Activated T-cell treated with anti-CD3 and anti-CD28 coated beads, Interleukin-2, amount 50 U/mL, for 4 hours (primary cell): ENCODE measurements at regions not wholly inside any gene's neighbourhood (a gene's known extent, or its start where the extent isn't known, plus 50 kb on each side); places are given as distances from the start of the nearest gene placed in this dataset.

Experiments used
- ATAC-seq, 2 donors: fragments of 200-7000 bp; cut with Tn5 transposase; one replicate each; pipeline ENCODE4 v1.10.0; 2021
- DNase-seq: peaks from one replicate; pipeline ENCODE4 v3.0.0-alpha.2; 2020
- H3K27me3 Mint-ChIP-seq: one replicate; pipeline ENCODE4 v1.8.0; 2021; ENCODE audit warnings: low read depth, mixed read lengths
- H3K36me3 Mint-ChIP-seq: one replicate; pipeline ENCODE4 v1.8.0; 2022; ENCODE audit warnings: mixed read lengths; ENCODE audit not compliant: insufficient read depth
- H3K4me1 Mint-ChIP-seq: one replicate; pipeline ENCODE4 v1.8.0; 2021; ENCODE audit warnings: low read depth, mixed read lengths
- H3K4me3 Mint-ChIP-seq: one replicate; pipeline ENCODE4 v1.8.0; 2021; ENCODE audit warnings: mild to moderate bottlenecking, moderate library complexity, mixed read lengths
- H3K9me3 Mint-ChIP-seq: one replicate; pipeline ENCODE4 v1.8.0; 2021; ENCODE audit warnings: mixed read lengths

- Mint-ChIP-seq H3K4me1 (no peaks in the 10 kb centered on the region), H3K4me3 (no peak overlapping the region), H3K27me3 (no peaks in the 10 kb centered on the region), H3K9me3 (peaks cover 6% of the 10 kb centered on the region), H3K36me3 (no peaks in the 10 kb centered on the region)
- DNase-seq (no peak), ATAC-seq (no peak)
These were observed 235.2 kb upstream of the PIK3C3 start for GRCh38 chr18:41719808-41720207.

- ATAC-seq, result no peak
- Mint-ChIP-seq H3K27me3 (no peaks in the 10 kb centered on the region), H3K4me3 (no peak overlapping the region), H3K36me3 (no peaks in the 10 kb centered on the region), H3K4me1 (no peaks in the 10 kb centered on the region), H3K9me3 (peaks cover 6% of the 10 kb centered on the region)
- no peak for DNase-seq
These were observed 240.2 kb upstream of the PIK3C3 start for GRCh38 chr18:41714872-41715271.

DNA sequence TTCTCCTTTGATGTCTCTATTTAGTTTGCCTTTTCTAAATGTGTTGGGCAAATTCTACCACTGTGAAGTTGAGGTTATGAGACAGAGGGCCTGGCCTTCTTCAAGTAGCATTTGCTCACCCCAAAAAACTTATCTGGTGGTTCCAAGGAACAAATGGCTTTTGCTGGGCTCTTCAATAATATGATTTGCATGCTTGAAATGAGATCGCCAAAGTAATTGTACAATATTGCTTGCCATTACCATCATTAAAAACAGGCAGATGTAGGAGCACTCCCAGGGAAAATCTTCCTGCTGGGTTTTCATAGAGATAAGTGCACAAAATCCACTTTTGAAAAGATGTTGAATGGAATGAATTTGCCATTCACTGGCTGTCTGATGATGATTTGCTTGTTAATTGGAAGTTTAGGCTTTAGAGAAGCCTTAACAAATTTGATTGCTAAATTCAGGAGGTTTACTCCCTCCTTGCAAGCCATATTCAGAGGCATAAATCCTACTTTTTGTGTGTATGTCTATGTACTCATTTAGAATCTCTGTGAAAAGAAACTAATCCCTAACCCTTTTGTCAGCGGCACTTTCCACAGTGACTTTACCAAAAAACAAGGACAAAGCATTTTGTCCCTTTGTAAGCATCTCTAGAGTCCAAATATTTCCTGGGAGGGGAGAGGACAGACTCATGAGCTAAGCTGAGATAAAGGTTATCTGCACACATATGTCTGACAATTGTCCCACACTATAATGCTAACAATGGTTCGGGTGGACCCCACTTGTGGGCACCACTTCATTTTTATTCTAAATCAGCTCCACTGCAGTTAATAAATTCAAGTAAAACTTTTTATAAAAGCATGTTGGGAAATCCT is 240.8 kb upstream of the PIK3C3 start:
- ATAC-seq, result no peak
- no peak overlapping the region for H3K4me3 Mint-ChIP-seq
- DNase-seq, result no peak
- no peaks in the 10 kb centered on the region for H3K4me1 Mint-ChIP-seq
- H3K36me3 Mint-ChIP-seq, result no peaks in the 10 kb centered on the region
- H3K9me3 Mint-ChIP-seq, result peaks cover 6% of the 10 kb centered on the region
- H3K27me3 Mint-ChIP-seq, result no peaks in the 10 kb centered on the region

DNA sequence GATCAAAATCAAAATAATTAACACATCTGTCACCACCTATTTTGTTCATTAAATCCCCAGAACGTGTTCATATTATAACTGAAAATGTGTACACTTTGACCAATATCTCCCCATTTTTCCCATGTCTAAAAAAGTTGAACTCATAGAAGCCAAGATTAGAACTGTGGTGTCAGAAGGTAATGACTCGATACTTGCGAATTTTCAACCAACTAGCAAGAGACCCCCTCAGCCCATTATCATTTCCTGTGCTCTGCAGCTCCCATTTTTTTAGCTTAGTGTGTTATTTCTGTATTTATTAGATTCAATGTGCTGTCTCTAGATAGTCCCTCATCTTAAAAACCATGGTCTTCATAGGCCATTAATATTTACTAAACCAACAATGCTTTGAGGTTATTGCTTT is 248.7 kb upstream of the PIK3C3 start:
- Mint-ChIP-seq H3K27me3 (no peaks in the 10 kb centered on the region), H3K4me3 (no peak overlapping the region), H3K9me3 (peaks cover 5% of the 10 kb centered on the region), H3K36me3 (no peaks in the 10 kb centered on the region), H3K4me1 (no peaks in the 10 kb centered on the region)
- ATAC-seq, result no peak
- DNase-seq, result no peak

DNA sequence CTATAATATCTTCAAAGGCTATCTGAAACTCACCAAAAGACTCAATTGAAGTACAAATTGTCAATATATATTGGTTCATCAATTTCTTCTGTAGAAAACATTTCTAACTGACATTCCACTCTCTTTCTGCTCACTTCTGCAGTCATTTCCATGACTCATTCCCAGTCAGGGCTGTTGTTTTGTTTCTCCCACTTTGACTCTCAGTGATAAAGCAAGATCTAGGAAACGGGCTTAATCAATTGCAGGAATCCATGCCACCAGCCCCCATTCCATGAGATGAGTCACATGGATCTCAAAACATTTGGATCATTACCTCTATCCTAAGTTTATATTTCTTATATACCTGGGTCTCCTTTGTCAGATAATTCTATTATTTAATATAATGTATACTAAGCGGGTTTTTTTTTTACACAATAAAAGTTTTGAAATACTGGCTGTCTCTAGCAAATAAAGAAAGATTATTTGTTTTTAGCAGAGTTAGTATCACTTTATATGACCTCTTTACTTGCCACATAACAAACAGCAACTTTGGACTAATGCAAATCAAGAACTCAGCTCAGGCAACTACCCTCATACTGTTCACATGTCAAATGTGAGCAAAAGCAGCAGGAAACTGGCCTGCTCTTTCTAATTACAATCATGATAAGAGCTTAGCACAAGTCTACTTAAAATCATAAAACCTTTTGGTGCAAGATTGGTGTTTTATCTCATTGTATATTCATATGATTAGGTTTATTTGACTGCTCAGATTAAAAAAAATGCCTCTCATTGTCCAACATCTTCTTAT is 251.1 kb upstream of the PIK3C3 start:
- DNase-seq, result no peak
- Mint-ChIP-seq H3K4me1 (no peaks in the 10 kb centered on the region), H3K27me3 (no peaks in the 10 kb centered on the region), H3K36me3 (no peaks in the 10 kb centered on the region), H3K4me3 (no peak overlapping the region), H3K9me3 (peaks cover 2% of the 10 kb centered on the region)
- no peak for ATAC-seq

DNA sequence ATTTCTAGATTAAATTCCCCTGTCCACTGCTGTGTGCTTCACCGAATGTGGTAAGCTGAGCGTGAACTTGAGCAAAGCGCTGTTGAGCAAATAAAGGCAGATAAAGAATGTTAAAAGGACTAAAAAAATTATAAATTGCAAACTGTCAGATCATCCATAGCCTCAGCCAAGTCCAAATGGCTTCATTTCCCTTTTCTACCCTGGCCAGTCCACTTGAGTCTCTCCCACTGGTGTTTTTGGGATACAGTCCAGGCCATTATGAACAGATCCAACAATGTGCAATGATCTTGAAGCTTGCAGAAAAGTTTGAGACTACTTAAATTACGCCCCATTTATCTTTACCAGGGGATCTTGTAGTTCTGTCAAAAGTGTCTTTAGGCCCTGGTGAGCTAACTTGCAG is 254.6 kb upstream of the PIK3C3 start:
- Mint-ChIP-seq H3K27me3 (no peaks in the 10 kb centered on the region), H3K4me1 (peaks cover 7% of the 10 kb centered on the region)

DNA sequence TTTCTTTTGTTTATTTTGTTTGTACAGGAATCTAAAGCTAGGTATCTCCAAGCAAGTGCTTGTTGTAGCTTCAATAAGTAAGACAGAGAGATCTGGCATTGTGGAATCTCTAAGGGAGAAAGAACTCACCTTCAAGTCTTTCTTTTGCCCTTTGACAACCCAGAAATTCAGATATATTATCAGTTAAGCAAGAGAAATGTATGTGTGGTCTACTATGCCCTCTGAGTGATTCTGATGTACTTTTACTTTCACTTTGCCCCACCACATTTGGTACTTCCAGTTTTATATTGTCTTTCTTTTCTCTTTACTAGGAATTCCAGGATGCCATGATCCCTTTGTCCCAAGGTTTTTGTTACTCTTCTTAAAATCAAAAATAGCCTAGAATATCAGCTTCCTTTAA is 259.6 kb upstream of the PIK3C3 start:
- ATAC-seq (no peak), DNase-seq (no peak)
- no peaks in the 10 kb centered on the region for H3K27me3 Mint-ChIP-seq
- H3K36me3 Mint-ChIP-seq, result no peaks in the 10 kb centered on the region
- H3K4me3 Mint-ChIP-seq, result peak overlapping the region; percentile 42
- H3K9me3 Mint-ChIP-seq, result peaks cover 9% of the 10 kb centered on the region
- H3K4me1 Mint-ChIP-seq, result peaks cover 7% of the 10 kb centered on the region

More for the DNA sequence above, 254.6 kb upstream of the PIK3C3 start:
- DNase-seq (no peak), ATAC-seq (no peak)
- Mint-ChIP-seq H3K4me3 (no peak overlapping the region), H3K9me3 (peaks cover 5% of the 10 kb centered on the region), H3K36me3 (no peaks in the 10 kb centered on the region)

DNA sequence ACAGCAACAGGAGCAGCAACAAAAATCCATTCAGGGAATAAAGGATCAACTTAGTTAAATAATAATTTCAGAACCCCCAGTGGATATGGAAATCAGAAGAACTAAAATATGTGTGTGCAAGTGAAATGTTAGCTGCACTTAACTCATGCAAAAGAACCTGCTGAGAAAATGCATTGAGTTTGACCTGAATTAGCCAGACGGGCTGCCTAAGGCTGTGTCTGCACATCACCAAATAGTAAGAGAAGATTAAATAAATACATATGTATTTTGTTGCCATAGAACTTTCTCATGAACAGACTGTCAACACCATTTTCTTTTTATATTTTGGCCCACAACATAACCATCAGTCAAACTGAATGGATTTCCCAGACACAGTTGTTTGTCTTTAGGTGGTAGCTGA is 262.0 kb upstream of the PIK3C3 start:
- H3K4me3 Mint-ChIP-seq, result no peak overlapping the region

DNA sequence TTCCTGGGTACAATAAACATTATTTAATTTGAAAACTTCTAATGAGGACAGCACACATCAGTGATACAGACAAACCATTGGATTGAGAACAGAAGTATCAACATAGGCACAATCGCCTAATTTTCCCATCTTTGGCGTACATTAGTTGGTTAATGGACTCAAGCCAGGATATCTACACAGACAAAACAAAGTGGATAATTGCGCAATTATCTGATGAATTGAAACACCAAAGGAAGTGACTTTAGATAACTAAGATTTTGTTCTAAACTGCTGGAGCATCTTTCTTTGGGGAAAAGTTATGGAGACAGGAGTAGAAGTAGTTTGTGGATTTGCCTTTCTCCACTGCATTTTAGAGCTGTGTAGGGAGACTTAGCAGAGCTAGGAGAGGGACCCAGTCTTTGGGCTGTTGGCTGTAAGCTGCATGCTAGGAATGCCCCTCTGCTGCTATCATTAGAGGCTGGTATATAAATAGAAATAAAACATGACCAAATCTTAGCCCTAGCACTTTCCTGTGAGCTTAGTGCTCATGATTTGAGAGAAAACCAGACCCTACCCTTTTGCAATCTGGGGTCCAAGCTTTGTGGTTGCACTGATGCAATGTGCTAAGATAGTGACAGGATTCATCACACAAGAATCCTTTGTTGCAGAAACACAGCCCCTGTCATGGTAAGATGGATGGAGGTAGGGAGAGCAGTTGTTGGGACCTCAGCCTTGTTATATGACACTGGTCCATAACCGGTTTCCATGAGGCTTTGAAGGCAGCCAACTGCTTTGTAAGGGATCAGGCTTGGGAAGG is 264.5 kb upstream of the PIK3C3 start:
- Mint-ChIP-seq H3K4me1 (peaks cover 1% of the 10 kb centered on the region), H3K9me3 (peaks cover 4% of the 10 kb centered on the region), H3K36me3 (no peaks in the 10 kb centered on the region), H3K4me3 (no peak overlapping the region), H3K27me3 (no peaks in the 10 kb centered on the region)
- ATAC-seq (no peak), DNase-seq (no peak)

More for the DNA sequence above, 262.0 kb upstream of the PIK3C3 start:
- peaks cover 7% of the 10 kb centered on the region for H3K4me1 Mint-ChIP-seq
- H3K9me3 Mint-ChIP-seq, result peaks cover 9% of the 10 kb centered on the region
- ATAC-seq, result no peak
- no peaks in the 10 kb centered on the region for H3K27me3 Mint-ChIP-seq
- no peaks in the 10 kb centered on the region for H3K36me3 Mint-ChIP-seq
- no peak for DNase-seq

- Mint-ChIP-seq H3K4me3 (no peak overlapping the region), H3K36me3 (no peaks in the 10 kb centered on the region), H3K4me1 (no peaks in the 10 kb centered on the region), H3K9me3 (peaks cover 2% of the 10 kb centered on the region), H3K27me3 (no peaks in the 10 kb centered on the region)
- DNase-seq (no peak), ATAC-seq (no peak)
These were observed 267.9 kb upstream of the PIK3C3 start for GRCh38 chr18:41687138-41687537.

GRCh38 chr18:41681138-41681880 is 273.7 kb upstream of the PIK3C3 start:
- H3K27me3 Mint-ChIP-seq, result no peaks in the 10 kb centered on the region
- no peak overlapping the region for H3K4me3 Mint-ChIP-seq
- ATAC-seq (no peak), DNase-seq (no peak)
- H3K9me3 Mint-ChIP-seq, result no peaks in the 10 kb centered on the region
- H3K36me3 Mint-ChIP-seq, result no peaks in the 10 kb centered on the region
- H3K4me1 Mint-ChIP-seq, result no peaks in the 10 kb centered on the region

DNA sequence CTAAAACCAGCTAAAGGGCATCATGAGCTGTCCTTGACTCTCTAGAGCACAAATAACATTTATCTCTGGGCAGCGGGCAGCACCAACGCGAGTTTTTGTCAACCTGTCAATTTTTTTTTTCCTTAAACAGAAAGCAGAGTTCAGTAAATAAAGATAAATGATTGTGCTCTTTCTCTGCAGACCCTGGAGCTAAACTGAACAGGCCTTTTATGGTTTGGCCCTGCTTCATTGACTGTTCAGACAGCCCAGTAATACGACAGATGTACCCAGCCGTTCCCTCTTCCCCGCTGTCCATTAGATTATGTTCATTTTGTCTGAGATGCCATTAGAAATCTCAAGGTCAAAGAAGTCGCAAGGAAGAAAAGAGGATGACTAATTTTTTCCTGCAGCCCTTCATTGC is 280.5 kb upstream of the PIK3C3 start:
- Mint-ChIP-seq H3K4me1 (no peaks in the 10 kb centered on the region), H3K9me3 (no peaks in the 10 kb centered on the region), H3K4me3 (no peak overlapping the region), H3K36me3 (no peaks in the 10 kb centered on the region), H3K27me3 (no peaks in the 10 kb centered on the region)
- ATAC-seq, result no peak
- no peak for DNase-seq

DNA sequence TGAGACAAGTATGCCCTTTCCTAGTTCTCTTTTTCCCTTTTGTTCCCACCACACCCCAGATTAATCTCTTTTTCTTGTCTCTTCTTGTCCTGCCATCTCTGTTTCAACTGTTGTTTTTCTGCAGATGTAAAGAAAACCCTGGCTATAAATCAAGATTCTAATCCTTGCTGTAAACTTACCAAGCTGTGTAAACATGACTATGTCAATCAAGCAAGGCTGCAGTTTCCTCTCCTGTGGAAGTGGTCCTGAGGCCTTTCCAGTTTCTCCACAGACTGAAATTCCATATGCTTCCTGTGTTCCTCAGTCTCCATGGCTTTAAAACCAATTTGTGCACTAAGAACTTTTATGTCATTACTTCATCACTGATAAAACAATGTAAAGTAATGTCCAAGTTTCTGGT is 288.8 kb upstream of the PIK3C3 start:
- Mint-ChIP-seq H3K4me1 (no peaks in the 10 kb centered on the region), H3K9me3 (no peaks in the 10 kb centered on the region), H3K27me3 (no peaks in the 10 kb centered on the region), H3K4me3 (no peak overlapping the region), H3K36me3 (no peaks in the 10 kb centered on the region)
- DNase-seq (no peak), ATAC-seq (no peak)

- ATAC-seq (no peak), DNase-seq (no peak)
- Mint-ChIP-seq H3K9me3 (no peaks in the 10 kb centered on the region), H3K27me3 (no peaks in the 10 kb centered on the region), H3K4me3 (no peak overlapping the region), H3K36me3 (no peaks in the 10 kb centered on the region), H3K4me1 (no peaks in the 10 kb centered on the region)
These were observed 289.8 kb upstream of the PIK3C3 start for GRCh38 chr18:41665210-41665609.
